GM18498 (cell line): ENCODE measurements at regions not wholly inside any gene's neighbourhood (a gene's known extent, or its start where the extent isn't known, plus 50 kb on each side); places are given as distances from the start of the nearest gene placed in this dataset.

ENCODE experiments used
- ATAC-seq: cut with Tn5 transposase; IDR thresholded peaks from one replicate; pipeline ENCODE4 v1.9.1; 2021; ENCODE audit warnings: mild to moderate bottlenecking, moderate library complexity; ENCODE audit not compliant: unreplicated experiment

DNA sequence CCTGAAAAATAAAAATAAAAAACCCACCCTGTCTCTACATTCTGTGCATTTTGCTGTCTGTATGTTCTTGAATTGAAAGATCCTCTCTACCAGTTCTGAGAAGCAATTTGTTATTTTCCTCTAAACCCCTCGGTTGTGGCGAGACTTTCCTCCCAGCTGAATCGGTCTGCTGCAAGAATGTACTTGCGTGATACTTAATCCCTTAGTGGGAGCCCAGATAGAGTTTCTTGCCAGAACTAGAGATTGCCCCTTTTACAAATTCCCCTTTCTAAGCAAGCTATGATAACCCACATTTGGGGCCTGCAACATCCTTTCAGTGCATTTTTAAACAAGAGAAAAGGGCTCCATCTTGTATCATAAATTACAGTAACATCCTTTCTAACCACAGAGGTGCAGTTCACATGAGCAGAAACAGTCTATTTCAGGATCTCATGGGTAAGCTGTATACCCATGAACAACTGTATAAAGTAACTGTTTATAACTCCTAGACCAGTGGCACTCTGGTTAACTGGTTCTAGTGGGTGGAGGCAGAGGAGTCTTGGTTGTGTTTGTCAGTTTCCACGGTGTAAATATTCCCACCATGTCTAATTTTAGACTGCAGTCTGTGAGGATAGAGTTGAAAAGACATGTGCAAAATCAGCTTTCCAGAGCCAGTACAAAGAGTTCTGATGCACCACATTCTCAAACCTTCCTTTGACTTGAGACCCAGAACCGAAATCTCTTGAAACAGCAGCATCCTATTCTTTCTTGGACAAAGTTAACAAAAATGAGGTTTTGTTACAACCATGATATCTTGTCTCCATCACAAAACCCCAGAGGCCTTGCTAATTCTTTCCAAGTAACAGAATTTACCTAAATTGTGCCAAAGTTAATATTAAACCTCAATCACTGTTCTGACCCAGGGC lies 113.1 kb upstream of the ZNF217 start:
- peak; percentile 49 for ATAC-seq

DNA sequence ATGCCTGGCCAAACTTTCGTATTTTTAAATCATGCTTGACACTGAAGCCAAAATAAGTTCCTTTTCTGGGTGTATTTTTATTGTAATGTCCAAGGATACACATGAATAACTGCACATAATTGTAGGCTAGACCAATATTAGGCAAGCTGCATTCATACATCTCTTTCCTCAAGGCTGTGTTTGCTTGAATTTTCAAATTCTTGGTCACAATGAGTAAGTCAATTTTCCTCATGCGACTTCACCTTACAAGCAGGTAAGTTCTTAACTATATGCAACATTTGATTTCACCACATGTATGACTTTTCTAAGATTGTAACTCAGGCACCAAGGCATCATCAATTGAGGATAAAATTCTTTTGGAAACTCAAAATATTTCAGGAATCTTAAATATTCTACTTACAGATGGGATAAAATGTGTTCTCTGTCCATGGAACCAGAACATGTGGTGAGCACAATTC lies 112.4 kb upstream of the ZNF217 start:
- no peak for ATAC-seq

DNA sequence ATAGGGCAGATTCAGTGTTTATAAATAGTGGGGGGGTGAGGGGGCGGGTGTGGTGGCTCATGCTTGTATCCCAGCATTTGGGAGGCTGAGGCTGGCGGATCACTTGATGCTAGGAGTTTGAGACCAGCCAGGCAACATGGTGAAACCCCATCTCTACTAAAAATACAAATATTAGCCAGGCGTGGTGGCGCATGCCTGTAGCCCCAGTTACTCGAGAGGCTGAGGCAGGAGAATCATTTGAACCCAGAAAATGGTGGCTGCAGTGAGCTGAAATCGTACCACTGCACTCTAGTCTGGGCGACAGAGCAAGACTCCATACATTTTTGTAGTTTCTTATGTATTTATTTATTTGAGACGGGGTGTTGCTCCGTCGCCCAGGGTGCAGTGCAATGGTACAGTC lies 109.0 kb upstream of the ZNF217 start:
- no peak for ATAC-seq

DNA sequence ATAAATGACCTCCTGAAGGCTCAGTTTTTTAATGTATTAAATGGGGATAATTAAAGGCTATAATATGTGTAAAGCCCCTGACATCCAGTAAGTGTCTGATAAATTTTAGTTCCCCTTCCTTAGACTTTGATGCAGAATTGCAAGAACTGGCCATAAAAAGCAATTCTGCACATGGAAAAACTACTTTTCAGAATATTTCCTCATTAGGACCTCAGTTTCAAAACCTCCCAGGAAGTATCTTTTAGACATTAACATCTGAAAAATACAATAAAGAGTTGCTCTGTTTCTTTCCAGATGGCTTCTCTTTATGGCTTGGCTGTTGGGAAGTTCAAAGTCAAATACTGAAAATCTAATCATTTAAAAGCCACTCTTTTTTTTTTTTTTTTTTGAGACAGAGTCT lies 106.3 kb upstream of the ZNF217 start:
- no peak for ATAC-seq

DNA sequence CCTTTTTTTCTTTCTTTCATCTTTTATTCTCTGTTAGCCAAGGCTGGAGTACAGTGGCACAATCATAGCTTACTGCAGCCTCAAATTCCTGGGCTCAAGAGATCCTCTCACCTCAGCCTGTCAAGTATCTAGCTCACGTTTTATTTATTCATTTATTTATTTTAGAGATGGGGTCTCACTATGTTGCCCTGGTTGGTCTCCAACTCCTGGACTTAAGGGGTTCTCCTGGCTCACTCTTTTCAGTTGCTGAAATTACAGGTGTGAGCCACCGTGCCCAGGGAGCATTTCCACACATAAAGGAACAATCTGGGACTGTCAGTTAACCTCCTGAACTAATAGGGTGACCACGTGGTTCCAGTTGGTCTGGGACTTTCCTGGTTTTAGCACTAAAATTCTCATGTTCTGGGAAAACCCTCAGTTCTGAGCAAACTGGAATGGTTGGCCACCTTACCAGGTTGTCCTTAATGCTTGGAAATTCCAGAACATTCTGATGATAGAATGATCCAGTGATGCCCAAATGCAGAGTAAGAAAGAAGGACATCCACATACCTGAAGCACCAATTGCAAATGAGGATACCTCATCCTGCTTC lies 105.5 kb upstream of the ZNF217 start:
- no peak for ATAC-seq

DNA sequence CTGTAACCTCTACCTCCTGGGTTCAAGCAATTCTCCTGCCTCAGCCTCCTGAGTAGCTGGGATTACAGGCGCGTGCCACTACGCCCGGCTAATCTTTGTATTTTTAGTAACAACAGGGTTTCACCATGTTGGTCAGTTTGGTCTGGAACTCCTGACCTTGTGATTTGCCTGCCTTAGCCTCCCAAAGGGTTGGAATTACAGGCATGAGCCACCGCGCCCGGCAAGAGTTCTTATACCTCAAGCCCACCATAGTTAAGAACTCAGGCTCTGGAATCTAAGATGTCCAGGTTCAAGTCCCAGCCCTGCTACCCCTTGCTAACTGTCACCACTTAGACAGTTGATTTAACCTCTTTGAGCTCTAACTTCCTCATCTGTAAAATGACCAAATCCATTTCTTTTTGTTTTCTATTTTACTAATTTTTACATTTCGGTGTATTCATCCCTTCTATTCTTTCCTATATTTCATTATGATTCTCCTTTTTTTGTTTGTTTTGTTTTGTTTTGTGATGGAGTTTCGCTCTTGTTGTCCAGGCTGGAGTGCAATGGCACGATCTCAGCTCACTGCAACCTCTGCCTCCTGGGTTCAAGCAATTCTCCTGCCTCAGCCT lies 104.8 kb upstream of the ZNF217 start:
- no peak for ATAC-seq

DNA sequence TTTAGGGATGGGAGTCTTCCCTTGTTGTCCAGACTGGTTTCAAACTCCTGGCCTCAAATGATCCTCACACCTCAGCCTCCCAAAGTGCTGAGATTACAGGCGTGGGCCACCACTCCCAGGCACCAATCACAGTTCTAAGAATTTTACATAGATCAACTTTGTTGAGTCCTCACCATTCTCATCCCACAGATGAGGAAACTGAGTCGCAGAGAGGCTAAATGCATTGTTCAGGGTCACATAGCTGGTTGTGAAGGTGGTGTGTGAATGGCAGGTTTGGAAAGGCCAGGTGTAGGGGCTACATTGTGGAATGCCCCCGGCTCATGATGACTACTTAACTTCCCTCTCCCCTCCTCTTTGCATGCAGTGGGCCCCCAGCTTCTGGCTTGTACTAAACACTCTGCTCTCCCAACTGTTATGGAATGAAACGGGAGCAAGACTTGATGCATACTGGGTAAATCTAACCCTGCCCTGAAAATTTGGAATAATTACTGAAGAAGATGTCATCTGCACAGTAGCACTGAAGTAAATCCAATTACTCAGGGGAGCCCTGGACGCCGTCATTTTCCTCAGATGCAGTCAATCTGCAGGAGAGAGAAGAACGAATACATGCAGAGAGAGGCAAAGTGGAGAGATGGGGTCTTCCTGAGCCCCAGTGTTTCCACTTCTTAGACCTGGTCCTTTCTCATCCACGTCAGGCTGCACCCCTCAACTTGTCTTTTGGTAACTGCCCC lies 102.3 kb upstream of the ZNF217 start:
- no peak for ATAC-seq

DNA sequence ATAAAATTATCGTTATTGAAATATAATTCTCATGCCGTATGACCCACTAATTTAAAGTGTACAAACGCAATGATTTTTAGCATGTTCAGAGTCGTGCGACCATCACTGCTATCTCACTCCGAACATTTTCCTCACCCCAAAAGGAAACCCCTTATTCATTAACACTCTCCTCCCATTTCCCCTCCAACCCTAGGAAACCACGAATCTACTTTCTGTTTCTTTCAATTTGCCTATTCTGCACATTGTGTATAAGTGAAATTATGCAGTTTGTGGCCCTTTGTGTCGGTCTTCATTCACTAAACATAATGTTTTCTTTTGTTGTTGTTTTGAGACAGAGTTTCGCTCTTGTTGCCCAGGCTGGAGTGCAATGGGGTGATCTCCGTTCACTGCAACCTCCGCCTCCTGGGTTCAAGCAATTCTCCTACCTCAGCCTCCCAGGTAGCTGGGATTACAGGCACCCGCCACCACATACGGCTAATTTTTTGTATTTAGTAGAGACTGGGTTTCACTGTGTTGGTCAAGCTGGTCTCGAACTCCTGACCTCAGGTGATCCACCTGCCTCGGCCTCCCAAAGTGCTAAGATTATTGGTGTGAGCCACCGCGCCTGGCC lies 99.7 kb upstream of the ZNF217 start:
- no peak for ATAC-seq

DNA sequence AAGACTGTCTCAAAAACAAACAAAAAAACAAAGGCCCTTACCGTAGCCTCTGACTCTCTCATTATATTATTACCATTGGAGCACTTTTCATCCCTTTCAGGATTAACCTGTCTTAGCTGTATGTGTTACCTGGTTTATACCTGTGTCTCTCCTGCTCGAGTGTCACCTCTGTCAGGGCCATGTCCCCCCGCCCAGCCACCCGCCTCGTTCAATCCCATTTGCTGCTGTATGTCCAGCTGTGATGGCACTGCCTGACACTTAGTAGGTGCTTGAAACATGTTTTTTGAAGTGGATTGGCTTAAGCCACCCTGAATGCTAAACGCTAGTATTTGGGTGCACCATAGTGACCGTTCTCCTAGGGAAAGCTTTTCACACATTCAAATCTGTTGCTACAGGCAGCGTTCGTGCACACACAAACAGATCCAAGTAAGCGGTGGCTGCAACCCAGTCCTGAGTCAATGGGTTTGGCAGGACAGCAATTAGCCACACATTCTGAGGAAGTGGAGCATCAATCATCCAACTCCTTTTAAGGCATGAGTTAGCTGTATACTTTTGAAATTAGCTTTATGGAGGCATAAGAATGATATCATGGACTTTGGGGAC lies 98.9 kb upstream of the ZNF217 start:
- ATAC-seq = no peak

DNA sequence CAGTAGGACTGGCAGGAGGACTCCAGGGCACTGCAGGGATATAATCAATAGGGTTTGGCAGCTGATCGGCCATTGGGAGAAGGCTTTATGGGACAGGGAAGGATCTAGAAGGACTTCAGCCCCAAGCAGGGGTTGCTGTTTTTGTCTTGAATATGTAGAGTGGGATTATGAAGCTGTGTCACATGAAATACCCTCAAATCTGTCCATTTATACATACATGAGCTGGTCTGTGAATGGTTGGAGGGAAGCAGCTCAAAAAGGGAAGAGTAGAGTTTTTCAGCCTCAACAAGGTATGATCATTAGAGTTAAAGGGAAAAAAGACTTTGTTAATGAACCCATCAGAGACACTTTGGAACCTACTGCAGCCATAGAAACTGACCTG lies 98.2 kb upstream of the ZNF217 start:
- no peak for ATAC-seq

DNA sequence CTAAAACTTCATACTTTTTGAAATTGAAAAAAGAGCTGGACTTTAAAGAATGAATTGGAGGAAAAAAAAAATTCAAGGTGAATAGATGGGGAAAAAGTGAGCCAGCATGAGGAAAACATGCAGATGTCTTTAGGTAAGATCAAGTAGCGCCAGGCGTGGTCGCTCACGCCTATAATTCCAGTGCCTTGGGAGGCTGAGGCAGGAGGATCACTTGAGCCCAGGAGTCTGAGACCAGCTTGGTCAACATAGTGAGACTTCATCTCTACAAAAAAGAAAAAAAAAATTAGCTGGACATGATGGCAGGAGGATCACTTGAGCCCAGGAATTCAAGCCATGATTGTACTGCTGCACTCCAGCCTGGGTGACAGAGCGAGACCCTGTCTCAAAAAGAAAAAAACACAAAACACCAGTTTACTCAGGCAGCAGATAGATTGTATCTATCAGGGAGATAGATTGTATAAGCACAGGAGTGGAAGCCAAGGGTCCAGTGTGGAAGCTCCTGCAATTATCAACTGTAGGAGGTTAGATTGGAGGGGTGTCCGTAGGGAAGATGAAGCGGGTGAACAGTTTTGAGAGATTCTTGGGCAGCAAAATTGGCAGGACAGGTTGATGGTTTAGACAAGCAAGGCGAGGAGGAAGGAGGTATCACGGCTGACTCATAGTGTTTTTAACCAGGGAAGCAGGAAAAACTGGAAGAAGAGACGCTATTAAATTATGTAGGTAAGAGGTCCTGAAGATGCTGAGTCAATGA lies 97.6 kb upstream of the ZNF217 start:
- no peak for ATAC-seq

DNA sequence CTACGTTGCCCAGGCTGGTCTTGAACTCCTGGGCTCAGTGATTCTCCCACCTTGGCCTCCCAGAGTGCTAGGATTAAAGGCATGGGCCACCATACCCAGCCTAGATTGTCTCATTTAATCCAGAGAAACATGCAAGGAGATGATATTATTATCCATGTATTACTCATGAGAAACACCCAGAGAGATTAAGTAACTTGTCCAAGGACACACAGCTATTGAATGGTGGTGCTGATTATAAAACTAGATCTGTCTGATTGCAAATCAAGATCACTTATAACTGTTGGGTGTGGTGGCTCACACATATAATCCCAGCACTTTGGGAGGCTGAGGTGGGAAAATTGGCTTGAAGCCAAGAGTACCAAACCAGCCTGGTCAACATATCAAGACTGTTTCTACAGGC lies 94.4 kb upstream of the ZNF217 start:
- ATAC-seq = no peak

DNA sequence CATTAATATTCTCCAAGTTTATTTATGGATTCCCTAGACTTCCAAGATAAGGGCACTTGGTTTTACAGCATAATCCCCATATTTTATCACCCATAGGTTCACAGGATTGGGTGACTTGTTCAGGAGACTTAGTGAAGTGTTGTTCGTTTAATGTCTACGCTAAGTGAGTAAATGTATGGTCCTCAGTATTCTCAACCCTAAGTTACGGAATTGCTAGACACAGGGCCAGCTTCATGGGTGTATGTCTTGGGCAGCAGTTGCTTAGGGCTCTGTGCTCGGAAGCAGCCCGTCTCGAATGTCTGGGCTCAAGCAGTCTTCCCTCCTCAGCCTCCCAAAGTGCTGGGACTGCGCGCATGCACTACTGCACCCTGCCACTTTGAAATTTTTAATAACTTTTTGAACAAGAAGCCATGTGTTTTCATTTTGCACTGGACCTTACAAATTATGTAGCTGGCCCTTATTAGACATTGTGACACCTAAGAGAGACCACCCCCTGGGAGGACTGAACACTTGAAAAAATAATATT lies 91.5 kb upstream of the ZNF217 start:
- no peak for ATAC-seq

DNA sequence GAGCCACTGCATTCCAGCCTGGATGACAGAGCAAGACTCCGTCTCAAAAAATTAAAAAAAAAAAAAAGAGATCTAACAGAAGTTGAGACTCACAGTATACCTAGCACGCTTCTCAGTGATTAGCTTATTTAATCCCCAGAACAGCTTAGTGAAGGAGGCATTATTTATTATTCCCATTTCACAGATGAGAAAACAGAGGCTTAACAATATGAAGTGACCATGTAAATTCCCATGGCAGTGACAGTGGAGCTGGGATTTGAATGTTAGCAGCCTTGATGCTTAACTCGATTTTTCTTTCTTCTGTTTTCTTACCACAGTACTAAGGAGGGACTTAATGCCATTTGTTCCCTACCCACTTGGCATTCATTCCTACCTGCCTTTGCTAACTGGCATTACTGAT lies 89.9 kb upstream of the ZNF217 start:
- no peak for ATAC-seq

DNA sequence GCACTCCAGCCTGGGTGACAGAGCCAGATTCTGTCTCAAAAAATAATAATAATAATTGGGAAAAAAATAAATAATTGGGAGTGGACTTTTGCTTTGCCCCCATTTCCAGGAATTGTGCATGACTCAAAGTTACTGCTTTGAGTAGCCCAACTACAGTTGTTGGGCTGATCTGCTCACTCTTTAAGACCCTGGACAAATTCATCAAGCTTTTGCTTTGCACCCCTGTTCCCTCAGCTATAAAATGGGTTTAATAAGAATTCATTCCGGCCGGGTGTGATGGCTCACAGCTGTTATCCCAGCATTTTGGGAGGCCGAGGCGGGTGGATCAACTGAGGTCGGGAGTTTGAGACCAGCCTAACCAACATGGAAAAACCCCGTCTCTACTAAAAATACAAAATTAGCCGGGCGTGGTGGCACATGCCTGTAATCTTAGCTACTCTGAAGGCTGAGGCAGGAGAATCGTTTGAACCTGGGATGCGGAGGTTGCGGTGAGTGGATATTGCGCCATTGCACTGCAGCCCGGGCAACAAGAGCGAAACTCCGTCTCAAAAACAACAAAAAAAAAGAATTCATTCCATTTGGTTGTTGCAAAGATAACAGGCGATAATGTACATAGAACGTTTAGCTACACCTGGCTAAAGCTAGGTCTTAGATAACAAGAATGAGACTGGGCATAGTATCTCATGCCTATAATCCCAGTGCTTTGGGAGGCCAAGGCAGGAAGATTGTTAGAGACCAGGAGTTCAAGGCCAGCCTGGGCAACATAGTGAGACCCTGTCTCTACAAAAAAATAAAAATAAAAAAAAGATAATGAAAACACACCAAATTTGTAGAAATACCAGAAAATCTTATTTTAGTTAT lies 87.9 kb upstream of the ZNF217 start:
- ATAC-seq = no peak

DNA sequence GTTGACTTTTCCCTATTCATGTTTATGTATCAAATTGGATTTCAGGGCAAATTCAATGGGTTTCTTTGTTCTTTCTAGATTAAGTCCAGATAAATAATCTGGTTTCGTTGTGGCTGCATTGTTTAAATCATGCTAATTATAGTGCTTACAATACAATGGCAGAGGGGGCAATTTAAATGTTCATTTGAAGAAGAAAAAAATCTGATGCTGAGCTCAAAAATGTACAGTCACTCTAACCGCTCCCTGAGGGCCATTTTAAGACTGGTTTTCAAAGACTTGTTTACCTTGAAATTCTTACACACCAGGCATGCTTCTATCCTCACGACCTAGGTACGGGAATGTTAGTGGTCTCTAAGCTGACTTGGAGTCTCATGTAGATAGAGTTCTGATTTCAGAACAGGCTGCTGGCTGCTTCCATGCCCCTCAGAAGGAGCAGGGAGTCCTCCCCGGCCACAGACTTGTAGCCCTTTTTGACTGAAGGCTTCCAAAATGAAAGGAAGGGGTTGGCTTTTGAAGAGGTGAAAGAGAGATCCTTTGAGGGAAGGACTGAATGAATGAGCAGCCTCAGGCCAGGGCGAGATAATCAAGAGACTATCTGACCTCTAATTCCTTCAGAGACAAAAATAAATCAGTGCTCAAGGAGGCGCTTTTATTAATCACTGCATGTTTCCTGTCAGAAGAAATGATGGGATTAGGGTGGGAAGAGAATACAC lies 86.1 kb upstream of the ZNF217 start:
- no peak for ATAC-seq

DNA sequence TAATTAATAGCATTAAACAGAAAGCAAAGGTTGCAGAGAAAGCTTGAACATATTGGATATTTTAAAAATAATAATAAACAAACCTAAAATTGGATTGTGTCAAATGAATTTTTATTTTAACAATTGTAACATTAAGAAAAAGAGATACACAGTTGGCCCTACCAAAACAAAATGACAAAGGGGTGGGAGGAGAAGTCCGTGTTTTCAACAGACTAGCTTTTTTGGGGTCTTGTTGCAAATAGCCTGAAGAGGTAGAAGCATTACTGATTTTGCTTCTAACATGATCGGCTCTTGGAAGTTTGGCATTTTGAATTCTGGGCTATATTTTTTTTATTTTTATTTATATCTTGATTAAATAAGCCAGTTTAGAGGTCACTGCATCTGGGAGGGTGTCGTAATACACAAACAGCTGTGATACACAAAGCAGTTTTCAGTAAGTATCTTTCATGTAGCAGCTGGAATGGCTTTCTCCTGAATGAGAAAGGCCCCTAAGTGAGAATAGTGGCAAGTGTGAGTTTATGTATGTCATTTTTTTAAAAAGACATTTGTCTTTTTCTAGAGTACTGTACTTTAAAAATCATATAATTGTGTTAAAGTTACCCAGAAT lies 85.5 kb upstream of the ZNF217 start:
- ATAC-seq = no peak
